NCI-H82 treated with DMSO at 0.1 percent for 48 hours (cell line): ENCODE measurements at regions not wholly inside any gene's neighbourhood (a gene's known extent, or its start where the extent isn't known, plus 50 kb on each side); places are given as distances from the start of the nearest gene placed in this dataset.
"Not testable (repeated sequence)": the region's sequence is repeated elsewhere in the genome, so short reads cannot be mapped to it uniquely, and the experiment has no call there.

Experiments used
- DNase-seq: peaks from one replicate; lab custom pipeline; 2025; ENCODE audit not compliant: unreplicated experiment; lab: John Stamatoyannopoulos, UW

DNA sequence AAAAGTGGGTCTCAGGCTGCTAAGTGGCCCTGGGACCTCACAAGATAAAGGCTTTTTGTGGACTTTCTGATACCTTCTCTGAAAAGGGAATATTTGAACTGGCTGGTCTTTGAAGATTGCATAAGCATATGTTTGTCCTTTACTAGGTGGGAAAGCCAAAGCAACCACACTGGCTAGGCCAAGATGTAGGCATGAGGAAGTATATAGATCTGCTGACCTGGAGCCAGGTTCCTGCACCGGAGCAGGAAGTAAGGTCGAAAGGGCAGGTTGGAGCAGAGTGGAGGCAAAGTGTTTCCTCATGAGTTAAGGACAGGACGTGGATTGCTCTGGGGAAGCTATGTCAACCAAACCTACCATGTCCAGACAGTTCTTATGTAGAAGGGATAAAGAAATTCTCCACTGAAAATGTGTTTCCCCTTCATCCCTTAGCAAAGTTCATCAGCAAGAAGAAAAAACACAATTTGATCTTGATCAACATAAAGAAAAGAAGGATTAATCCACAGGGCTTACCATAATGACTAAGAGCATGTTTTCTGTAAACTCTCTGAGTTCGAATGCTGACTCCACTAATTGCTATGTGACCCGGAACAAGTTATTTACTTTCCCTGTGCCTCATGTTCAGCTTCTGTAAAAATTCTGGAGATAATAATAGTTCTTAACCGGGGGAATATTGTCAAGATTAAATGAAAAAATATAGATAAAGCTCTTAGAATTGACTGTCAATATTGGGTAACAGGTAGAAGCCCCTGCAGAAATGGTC, 156.1 kb upstream of the SRD5A2 start:
- no peak for DNase-seq

- DNase-seq: no peak
Observed at GRCh38 chr2:31735716-31736115, 155.0 kb upstream of the SRD5A2 start.

- DNase-seq: peak; percentile 23
Observed at GRCh38 chr2:31729442-31730092, 148.8 kb upstream of the SRD5A2 start.

- no peak for DNase-seq
Observed at GRCh38 chr2:31729065-31729439, 148.3 kb upstream of the SRD5A2 start.

- no peak for DNase-seq
Observed at GRCh38 chr2:31728406-31729064, 147.8 kb upstream of the SRD5A2 start.

GRCh38 chr2:31726457-31726856, 145.7 kb upstream of the SRD5A2 start:
- no peak for DNase-seq

- DNase-seq: no peak
Observed at GRCh38 chr2:31725444-31725843, 144.7 kb upstream of the SRD5A2 start.

GRCh38 chr2:31711737-31712136, 131.0 kb upstream of the SRD5A2 start:
- no peak for DNase-seq

GRCh38 chr2:31710121-31710520, 129.4 kb upstream of the SRD5A2 start:
- no peak for DNase-seq

GRCh38 chr2:31707992-31708391, 127.3 kb upstream of the SRD5A2 start:
- DNase-seq: no peak

DNA sequence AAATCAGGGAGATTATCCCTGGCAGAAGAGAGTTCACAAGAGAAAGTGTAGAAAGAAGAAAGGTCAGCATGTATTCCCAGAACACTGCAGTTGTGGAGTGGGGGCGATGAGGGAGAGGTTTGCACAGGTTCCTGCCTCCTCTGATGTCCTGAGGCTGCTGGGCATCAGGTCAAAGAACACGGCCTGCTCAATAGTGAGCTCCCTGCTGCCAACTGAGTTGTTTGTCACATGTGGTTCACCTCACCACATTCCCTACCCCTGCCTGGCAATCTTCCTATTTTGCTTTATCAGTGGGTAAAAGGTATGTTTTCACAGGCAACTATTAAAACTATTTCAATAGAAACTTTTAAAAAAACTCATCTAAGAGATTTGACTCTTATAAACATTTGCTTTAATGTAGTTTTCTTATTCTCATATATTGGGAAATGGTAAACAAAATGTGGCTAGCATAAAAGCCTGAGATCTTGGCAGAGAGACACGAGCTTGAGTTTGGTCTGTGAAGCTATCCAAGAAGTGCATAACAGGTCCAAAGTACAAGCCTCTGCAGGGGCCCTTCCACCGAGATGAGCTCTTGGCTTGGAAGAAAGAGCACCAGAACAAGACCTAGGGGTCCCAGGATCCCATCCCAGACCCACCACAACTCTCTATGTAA, 123.9 kb upstream of the SRD5A2 start:
- DNase-seq: no peak

DNA sequence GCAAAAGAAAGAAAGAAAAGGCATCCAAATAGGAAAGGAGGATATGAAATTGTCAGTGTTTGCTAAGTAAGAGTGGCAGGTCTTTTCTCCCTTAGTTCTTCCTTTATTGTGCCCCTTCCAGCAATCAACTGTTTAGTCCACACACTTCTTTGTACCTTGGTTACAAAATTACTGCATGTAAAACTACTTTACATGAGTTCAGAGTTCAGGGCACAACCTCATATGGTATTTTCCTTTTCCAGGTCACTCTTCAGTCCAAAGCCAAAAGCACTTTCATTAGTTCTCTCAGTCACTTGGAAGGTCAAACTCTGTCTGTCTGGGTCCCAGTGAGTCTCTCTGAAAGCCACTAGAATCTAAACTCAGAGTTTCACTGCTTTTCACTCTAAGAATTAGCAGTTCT, 122.5 kb upstream of the SRD5A2 start:
- DNase-seq: no peak

DNA sequence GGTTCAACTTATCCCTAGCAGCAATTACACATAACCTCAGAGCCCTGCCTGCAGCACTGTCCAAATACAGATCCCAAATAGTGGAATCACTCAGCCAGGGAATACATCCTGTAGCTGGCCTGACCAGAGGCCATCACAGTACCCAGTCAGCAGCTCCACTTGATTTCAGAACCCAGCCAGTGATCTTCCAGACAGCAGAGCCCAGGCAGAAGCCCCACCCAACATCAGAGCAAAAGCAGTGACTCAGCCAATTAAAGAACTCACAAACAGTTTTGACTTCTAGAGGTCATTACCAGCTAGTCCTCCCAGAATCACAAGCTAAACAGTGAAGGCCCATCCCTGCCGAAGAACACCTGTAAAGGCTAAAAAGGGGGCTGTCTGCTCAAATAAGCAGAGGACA, 118.0 kb upstream of the SRD5A2 start:
- no peak for DNase-seq

- DNase-seq: no peak
Observed at GRCh38 chr2:31696068-31696467, 115.3 kb upstream of the SRD5A2 start.

DNA sequence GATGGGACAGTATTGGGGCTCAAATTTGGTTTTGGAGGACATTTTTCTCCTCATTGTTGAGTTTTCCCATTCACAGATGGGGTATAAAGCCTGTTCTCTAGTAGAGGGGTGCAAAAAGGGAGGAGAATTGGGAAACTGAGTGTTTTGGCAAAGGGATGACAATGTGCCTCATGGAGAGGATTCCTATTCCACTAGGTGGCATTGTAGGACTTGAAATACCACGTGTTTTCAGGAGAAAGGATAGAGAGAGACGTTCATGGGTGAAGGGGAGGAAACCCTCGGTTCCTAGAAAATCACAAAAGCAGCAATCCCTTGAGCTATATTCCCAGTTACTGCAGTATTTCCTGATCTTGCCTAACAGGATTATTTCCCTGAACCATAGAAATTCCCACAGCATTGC, 113.7 kb upstream of the SRD5A2 start:
- no peak for DNase-seq

DNA sequence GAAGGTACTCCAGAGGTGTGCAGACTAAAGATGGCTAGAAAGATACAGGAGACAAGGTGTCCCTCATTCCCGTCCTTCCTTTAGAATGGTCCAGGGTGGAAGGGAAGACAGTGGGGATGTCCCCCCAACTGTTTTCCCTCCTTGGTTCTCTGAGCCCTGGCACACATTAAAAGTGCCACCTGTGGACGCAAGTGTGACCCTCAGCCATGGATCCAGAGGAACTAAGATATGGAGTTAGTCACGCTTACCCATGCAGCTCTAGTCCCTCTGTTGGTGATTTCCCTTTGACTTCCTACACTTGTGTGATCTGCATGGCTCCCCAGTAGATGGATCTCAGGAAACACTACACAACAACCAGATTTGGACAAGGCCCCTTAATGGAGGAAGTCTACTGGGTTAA, 113.1 kb upstream of the SRD5A2 start:
- no peak for DNase-seq

DNA sequence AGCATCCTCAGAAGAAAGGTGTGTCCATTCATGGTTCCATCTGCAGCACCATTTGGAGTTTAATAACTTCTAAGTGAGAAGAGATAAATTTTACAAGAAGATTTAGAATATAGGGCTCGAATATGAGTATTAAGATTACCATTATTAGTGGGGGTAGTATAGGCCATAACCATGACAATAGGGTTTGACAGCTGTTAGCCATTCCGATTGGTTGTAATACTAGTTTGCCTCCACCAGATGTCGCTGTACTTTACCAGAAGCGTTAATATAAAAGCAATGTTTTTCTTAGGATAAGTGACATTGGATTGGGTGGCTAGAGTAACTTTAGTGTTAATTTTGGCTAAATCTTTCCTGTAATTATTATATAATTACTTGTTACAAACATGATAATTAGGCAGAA, 107.5 kb upstream of the SRD5A2 start:
- no peak for DNase-seq

DNA sequence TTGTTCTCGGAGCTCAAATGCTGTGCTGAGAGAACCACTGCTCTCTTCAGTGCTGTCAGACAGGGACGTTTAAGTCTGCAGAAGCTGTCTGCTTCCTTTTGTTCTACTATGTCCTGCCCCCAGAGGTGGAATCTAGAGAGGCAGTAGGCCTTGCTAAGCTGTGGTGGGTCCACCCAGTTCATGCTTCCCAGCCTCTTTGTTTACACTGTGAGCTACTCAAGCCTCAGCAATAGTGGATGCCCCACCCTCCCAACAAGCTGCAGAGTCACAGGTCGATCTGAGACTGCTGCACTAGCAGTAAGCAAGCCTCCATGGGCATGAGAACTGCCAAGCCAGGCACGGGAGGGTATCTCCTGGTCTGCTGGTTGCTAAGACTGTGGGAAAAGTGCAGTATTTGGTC, 102.8 kb upstream of the SRD5A2 start:
- DNase-seq: not testable (repeated sequence)

DNA sequence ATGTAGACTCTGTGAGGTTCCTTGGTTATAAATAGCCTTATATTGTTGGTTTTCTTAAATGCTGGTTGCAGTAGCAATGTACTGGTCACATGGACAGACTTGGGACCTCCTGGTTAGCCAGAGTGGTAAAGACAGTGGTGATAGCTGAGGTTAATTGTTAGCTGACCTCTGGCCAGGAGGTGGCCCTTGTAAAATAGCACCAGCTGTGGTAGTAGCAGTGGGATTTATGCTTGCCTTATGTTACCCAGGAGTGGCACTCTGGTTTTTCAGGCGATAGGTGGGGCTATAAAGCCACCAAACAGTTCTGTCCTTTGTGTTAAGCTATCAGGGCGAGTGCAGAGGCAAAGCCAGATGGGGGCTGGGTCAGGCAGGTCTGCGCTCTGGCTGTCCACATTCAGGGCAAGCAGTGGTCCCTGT, 94.8 kb upstream of the SRD5A2 start:
- no peak for DNase-seq

- DNase-seq: no peak
Observed at GRCh38 chr2:31674446-31674845, 93.7 kb upstream of the SRD5A2 start.

GRCh38 chr2:31666878-31667277, 86.1 kb upstream of the SRD5A2 start:
- DNase-seq: no peak
